Endothelial cell of umbilical vein (primary cell): ENCODE measurements at regions not wholly inside any gene's neighbourhood (a gene's known extent, or its start where the extent isn't known, plus 50 kb on each side); places are given as distances from the start of the nearest gene placed in this dataset.

ENCODE experiments used
- EZH2 ChIP-seq: IDR thresholded peaks from 2 replicates; pipeline ENCODE4 v1.6.1; 2012; ENCODE audit warnings: borderline replicate concordance, low read depth, mild to moderate bottlenecking, moderate library complexity, low read length, inconsistent platforms; ENCODE audit not compliant: severe bottlenecking
- FOS ChIP-seq: IDR thresholded peaks from 2 replicates; pipeline ENCODE4 v1.6.1; 2011; ENCODE audit warnings: mild to moderate bottlenecking, low read length, moderate library complexity, borderline replicate concordance; ENCODE audit not compliant: insufficient read depth
- GATA2 ChIP-seq: IDR thresholded peaks from 2 replicates; pipeline ENCODE4 v1.7.0; 2011; ENCODE audit warnings: low read depth, mild to moderate bottlenecking, moderate library complexity, mixed read lengths, low read length; ENCODE audit not compliant: insufficient read length, insufficient read depth
- MYC ChIP-seq: IDR thresholded peaks from one replicate; pipeline ENCODE4 v1.6.1; 2011; ENCODE audit warnings: mild to moderate bottlenecking, low read depth, low read length
- POLR2A ChIP-seq: IDR thresholded peaks from 2 replicates; pipeline ENCODE4 v1.6.1; 2012; ENCODE audit warnings: low read depth, mild to moderate bottlenecking, control low read depth, low read length
- POLR2AphosphoS5 ChIP-seq: IDR thresholded peaks from 2 replicates; pipeline ENCODE4 v1.6.1; 2012; ENCODE audit warnings: low read depth, mild to moderate bottlenecking, control low read depth, low read length, moderate library complexity; ENCODE audit not compliant: insufficient read depth
- TF ChIP-seq, protein P1 (sequence below), 2 donors: IDR thresholded peaks; 1 replicate in 1 of 2; 2 replicates in 1 of 2; pipeline ENCODE4 v1.5.1; 2011; ENCODE audit warnings: low read length in 2 of 2, mild to moderate bottlenecking in 2 of 2, moderate library complexity in 2 of 2, control low read depth in 1 of 2, inconsistent platforms in 1 of 2, low read depth in 1 of 2; ENCODE audit not compliant: insufficient read depth in 1 of 2; ENCODE audit errors: extremely low read depth in 1 of 2
- TF ChIP-seq, protein P2 (sequence below): IDR thresholded peaks from 2 replicates; pipeline ENCODE4 v1.6.1; 2011; ENCODE audit not compliant: insufficient read depth, insufficient read length

DNA sequence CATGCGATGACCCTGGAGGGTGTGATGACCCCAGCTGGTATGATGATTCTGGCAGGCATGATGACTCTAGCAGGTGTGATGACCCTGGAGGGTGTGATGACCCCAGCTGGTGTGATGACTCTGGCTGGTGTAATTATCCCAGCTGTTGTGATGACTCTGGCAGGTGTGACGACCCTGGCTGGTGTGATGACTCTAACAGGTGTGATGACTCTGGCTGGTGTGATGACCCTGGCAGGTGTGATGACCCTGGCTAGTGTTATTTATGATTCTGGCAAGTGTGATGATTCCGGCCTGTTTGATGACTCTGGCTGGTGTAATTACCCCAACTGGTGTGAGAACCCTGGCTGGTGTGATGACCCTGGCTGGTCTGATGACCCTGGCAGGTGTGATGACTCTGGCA is 427.2 kb downstream of the QKI start:
- TF ChIP-seq EZH2 (no peak), MYC (no peak), POLR2A (no peak), GATA2 (no peak), FOS (no peak), POLR2AphosphoS5 (no peak)
- TF ChIP-seq, protein P1, sequence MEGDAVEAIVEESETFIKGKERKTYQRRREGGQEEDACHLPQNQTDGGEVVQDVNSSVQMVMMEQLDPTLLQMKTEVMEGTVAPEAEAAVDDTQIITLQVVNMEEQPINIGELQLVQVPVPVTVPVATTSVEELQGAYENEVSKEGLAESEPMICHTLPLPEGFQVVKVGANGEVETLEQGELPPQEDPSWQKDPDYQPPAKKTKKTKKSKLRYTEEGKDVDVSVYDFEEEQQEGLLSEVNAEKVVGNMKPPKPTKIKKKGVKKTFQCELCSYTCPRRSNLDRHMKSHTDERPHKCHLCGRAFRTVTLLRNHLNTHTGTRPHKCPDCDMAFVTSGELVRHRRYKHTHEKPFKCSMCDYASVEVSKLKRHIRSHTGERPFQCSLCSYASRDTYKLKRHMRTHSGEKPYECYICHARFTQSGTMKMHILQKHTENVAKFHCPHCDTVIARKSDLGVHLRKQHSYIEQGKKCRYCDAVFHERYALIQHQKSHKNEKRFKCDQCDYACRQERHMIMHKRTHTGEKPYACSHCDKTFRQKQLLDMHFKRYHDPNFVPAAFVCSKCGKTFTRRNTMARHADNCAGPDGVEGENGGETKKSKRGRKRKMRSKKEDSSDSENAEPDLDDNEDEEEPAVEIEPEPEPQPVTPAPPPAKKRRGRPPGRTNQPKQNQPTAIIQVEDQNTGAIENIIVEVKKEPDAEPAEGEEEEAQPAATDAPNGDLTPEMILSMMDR (IDR thresholded peaks at IDR 0.05; ENCODE audit: extremely low read depth in 1 of 2, insufficient read depth in 1 of 2, low read depth in 1 of 2, low read length in 2 of 2): no peak
- TF ChIP-seq, protein P2, sequence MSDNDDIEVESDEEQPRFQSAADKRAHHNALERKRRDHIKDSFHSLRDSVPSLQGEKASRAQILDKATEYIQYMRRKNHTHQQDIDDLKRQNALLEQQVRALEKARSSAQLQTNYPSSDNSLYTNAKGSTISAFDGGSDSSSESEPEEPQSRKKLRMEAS: no peak
